ENCODE measurements at regions not wholly inside any gene's neighbourhood (a gene's known extent, or its start where the extent isn't known, plus 50 kb on each side); places are given as distances from the start of the nearest gene placed in this dataset.

DNA sequence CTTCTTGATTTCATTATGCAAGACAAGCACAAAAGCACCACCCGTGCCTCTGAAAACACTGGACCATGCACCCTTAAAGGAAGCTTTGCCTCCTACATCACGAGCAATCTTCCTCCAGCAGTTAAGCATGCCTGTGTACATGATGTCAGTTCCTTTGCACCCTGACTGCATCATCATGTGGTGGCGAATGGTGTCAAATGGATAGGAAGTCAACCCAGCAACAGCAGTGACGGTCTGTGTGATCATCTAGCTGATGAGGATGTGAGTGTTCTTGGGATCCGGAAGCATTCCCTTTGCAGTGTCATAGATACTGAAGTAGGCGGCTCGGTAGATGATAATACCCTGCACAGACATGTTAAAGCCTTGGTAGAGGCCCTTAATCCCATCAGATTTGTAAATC, 240.7 kb upstream of the FAM98A start:
- no peak for DNase-seq (ENCODE audit: low read depth)
- no peak overlapping the region for H3K4me3 ChIP-seq (ENCODE audit: low read depth, low read length)
- TF ChIP-seq MYC (IDR thresholded peaks at IDR 0.05; ENCODE audit: low read depth, low read length) (no peak), MAX (IDR thresholded peaks at IDR 0.05; ENCODE audit: low read depth, low read length) (no peak), POLR2A (IDR thresholded peaks at IDR 0.05; ENCODE audit: extremely low read depth, insufficient read length) (no peak)
- TF ChIP-seq, protein P1, sequence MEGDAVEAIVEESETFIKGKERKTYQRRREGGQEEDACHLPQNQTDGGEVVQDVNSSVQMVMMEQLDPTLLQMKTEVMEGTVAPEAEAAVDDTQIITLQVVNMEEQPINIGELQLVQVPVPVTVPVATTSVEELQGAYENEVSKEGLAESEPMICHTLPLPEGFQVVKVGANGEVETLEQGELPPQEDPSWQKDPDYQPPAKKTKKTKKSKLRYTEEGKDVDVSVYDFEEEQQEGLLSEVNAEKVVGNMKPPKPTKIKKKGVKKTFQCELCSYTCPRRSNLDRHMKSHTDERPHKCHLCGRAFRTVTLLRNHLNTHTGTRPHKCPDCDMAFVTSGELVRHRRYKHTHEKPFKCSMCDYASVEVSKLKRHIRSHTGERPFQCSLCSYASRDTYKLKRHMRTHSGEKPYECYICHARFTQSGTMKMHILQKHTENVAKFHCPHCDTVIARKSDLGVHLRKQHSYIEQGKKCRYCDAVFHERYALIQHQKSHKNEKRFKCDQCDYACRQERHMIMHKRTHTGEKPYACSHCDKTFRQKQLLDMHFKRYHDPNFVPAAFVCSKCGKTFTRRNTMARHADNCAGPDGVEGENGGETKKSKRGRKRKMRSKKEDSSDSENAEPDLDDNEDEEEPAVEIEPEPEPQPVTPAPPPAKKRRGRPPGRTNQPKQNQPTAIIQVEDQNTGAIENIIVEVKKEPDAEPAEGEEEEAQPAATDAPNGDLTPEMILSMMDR (IDR thresholded peaks at IDR 0.05; ENCODE audit: low read depth, low read length): no peak

DNA sequence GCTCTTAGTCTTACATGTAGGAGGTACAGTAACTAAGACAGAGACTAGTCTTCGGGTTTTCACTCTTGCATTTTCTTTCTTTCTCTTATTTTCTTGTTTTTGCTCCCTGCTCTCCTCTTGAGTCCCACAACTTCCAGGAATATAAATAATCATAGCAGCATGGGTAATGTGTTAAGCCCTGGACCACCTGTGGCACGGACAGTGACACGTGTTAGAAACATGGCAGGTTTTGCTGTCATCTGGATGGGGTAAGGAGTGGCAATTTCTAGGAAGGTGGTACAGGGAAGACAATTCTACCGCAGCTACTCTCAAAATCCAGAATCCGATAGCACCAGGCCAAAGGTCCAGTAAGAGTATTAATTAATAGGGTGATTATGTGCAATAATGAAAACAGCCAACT, 237.5 kb upstream of the FAM98A start:
- no peak for DNase-seq (ENCODE audit: low read depth)
- no peak overlapping the region for H3K4me3 ChIP-seq (ENCODE audit: low read depth, low read length)
- TF ChIP-seq MYC (IDR thresholded peaks at IDR 0.05; ENCODE audit: low read depth, low read length): no peak
- TF ChIP-seq, protein P1 (IDR thresholded peaks at IDR 0.05; ENCODE audit: low read depth, low read length): no peak

DNA sequence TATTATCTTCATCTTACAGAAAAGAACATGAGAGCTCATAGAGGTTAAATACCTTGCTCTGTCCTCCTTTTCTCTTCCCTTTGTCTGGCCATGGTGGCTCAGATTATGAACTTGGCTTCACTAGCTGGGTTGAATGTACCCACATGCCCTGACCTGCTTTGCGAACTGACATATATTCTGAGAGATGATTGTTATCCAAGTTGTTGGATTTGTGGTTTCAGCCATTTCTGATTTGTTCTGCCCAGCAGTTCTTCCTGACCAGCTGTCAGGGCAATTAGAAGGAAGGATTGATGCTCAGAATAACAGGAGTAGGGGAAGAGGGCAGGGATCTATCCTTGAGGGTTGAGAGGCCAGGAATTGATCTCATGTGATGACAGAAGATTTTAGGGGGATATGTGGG, 236.8 kb upstream of the FAM98A start:
- no peak overlapping the region for H3K4me3 ChIP-seq (ENCODE audit: low read depth, low read length)
- no peak for TF ChIP-seq MAX (IDR thresholded peaks at IDR 0.05; ENCODE audit: low read depth, low read length)
- TF ChIP-seq, protein P1 (IDR thresholded peaks at IDR 0.05; ENCODE audit: low read depth, low read length): no peak
- no peak for TF ChIP-seq POLR2A (IDR thresholded peaks at IDR 0.05; ENCODE audit: extremely low read depth, insufficient read length)
- no peak for TF ChIP-seq MYC (IDR thresholded peaks at IDR 0.05; ENCODE audit: low read depth, low read length)
- DNase-seq (ENCODE audit: low read depth): no peak

- TF ChIP-seq MYC (IDR thresholded peaks at IDR 0.05; ENCODE audit: low read depth, low read length) (no peak), POLR2A (IDR thresholded peaks at IDR 0.05; ENCODE audit: extremely low read depth, insufficient read length) (no peak), MAX (IDR thresholded peaks at IDR 0.05; ENCODE audit: low read depth, low read length) (no peak)
- TF ChIP-seq, protein P1 (IDR thresholded peaks at IDR 0.05; ENCODE audit: low read depth, low read length): no peak
- H3K4me3 ChIP-seq (ENCODE audit: low read depth, low read length): no peak overlapping the region
- DNase-seq (ENCODE audit: low read depth): no peak
Observed at GRCh38 chr2:33822964-33823363, 223.9 kb upstream of the FAM98A start.

- no peak overlapping the region for H3K4me3 ChIP-seq (ENCODE audit: low read depth, low read length)
- TF ChIP-seq MYC (IDR thresholded peaks at IDR 0.05; ENCODE audit: low read depth, low read length) (no peak), MAX (IDR thresholded peaks at IDR 0.05; ENCODE audit: low read depth, low read length) (no peak)
- TF ChIP-seq, protein P1 (IDR thresholded peaks at IDR 0.05; ENCODE audit: low read depth, low read length): no peak
- DNase-seq (ENCODE audit: low read depth): no peak
Observed at GRCh38 chr2:33812707-33813106, 213.6 kb upstream of the FAM98A start.

DNA sequence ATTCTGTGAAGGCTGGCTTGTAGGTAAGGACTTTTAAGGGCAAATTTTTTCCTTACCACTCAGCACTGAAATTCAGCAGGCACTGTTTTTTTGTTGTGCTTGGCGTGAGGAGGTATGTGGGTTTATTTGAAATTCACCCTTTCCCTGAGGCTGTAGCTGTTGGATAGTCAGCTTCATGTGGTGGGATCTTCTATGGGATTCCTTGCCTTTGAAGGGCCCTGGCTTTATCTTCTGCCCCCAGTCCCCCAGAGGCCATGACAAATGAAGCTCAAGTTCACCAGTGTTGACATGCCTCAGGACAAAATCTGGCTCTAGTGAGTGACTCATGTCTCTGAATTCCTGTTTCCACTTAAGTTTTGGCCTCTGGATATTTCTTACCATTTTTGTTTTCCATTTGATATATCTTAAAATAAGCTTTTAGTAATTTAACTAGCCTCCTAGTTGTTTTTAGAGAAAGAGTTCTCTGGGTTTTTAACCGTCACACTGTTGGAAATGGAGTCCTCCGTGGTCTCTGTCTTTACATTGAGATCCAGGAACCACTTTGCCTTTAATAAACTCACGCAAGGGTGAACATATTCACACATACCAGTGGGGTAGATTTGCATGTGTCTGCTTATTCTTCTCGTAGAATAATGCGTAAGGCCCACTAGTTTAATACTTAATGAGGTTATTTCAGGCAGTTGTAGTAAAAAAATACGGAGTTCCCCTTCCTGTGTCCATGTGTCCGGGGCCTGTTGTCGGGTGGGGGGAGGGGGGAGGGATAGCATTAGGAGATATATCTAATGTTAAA, 211.1 kb upstream of the FAM98A start:
- no peak overlapping the region for H3K4me3 ChIP-seq (ENCODE audit: low read depth, low read length)
- no peak for DNase-seq (ENCODE audit: low read depth)
- TF ChIP-seq MAX (IDR thresholded peaks at IDR 0.05; ENCODE audit: low read depth, low read length) (no peak), MYC (IDR thresholded peaks at IDR 0.05; ENCODE audit: low read depth, low read length) (no peak), POLR2A (IDR thresholded peaks at IDR 0.05; ENCODE audit: extremely low read depth, insufficient read length) (no peak)
- TF ChIP-seq, protein P1 (IDR thresholded peaks at IDR 0.05; ENCODE audit: low read depth, low read length): no peak
